ENCODE measurements at regions not wholly inside any gene's neighbourhood (a gene's known extent, or its start where the extent isn't known, plus 50 kb on each side); places are given as distances from the start of the nearest gene placed in this dataset.

DNA sequence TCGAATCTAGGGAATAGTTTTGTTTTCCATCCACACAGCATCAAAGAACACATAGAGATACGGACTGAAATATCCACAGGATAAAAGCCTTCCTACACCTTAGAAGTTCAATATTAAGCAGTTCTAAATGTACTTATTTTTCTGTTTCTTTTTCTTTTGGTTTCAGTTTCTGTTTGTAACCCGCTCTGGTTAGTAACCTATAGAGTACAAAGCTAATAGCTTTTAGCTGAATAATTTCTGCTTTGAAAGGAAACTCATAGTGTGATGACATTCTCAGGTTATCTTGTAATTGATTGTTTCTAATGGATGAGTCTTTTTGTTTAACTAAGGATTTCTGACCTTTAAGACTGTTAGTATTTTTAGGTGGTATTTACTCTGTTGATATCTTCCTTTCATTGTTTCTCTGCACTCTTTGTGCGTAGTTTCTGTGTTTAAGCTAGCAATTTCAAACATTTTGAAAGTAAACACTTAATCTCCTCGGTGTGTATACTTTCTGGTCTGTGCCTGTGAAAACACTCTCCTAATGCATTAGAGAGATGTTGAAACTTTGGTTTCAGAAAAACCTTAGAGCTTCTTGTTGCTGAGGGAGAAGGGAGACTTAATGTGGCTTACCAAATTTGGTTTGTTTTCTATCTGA, 385.5 kb downstream of the HDGFL1 start:
- H3K9ac ChIP-seq (ENCODE audit: low read depth in 1 of 2, low read length in 2 of 2): peak overlapping the region in 1 of 2 donors; percentile 69
- no peaks in the 10 kb centered on the region for H3K9me3 ChIP-seq (ENCODE audit: control insufficient read depth in 4 of 4, low read length in 3 of 4)
- peak overlapping the region in 2 of 3 donors; percentile 37 to 52 for H3K4me3 ChIP-seq (ENCODE audit: low read depth in 1 of 3, low read length in 3 of 3)
- TF ChIP-seq HNF4G (IDR thresholded peaks at IDR 0.05): no peak
- TF ChIP-seq TAF1 (conservative IDR thresholded peaks at IDR 0.05): no peak
- no peak for TF ChIP-seq FOXA1 (IDR thresholded peaks at IDR 0.05)
- no peak for TF ChIP-seq NR2F2 (IDR thresholded peaks at IDR 0.05)
- TF ChIP-seq HNF4A (conservative IDR thresholded peaks at IDR 0.05): no peak
- no peak for TF ChIP-seq YY1 (IDR thresholded peaks at IDR 0.05)
- TF ChIP-seq ATF3 (IDR thresholded peaks at IDR 0.05): no peak
- TF ChIP-seq SP1 (IDR thresholded peaks at IDR 0.05): no peak
- TF ChIP-seq RXRA (IDR thresholded peaks at IDR 0.05): no peak
- TF ChIP-seq, protein P1, sequence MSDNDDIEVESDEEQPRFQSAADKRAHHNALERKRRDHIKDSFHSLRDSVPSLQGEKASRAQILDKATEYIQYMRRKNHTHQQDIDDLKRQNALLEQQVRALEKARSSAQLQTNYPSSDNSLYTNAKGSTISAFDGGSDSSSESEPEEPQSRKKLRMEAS (IDR thresholded peaks at IDR 0.05): no peak
- TF ChIP-seq, protein P2, sequence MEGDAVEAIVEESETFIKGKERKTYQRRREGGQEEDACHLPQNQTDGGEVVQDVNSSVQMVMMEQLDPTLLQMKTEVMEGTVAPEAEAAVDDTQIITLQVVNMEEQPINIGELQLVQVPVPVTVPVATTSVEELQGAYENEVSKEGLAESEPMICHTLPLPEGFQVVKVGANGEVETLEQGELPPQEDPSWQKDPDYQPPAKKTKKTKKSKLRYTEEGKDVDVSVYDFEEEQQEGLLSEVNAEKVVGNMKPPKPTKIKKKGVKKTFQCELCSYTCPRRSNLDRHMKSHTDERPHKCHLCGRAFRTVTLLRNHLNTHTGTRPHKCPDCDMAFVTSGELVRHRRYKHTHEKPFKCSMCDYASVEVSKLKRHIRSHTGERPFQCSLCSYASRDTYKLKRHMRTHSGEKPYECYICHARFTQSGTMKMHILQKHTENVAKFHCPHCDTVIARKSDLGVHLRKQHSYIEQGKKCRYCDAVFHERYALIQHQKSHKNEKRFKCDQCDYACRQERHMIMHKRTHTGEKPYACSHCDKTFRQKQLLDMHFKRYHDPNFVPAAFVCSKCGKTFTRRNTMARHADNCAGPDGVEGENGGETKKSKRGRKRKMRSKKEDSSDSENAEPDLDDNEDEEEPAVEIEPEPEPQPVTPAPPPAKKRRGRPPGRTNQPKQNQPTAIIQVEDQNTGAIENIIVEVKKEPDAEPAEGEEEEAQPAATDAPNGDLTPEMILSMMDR (IDR thresholded peaks at IDR 0.05; ENCODE audit: low read depth, low read length, missing input control): no peak
- no peak for TF ChIP-seq REST (IDR thresholded peaks at IDR 0.05)
- TF ChIP-seq FOXA2 (IDR thresholded peaks at IDR 0.05): no peak
- H3K4me1 ChIP-seq (ENCODE audit: control insufficient read depth in 4 of 4, insufficient read depth in 4 of 4, low read length in 3 of 4): peaks cover 0 to 5% (median 1%) of the 10 kb centered on the region in 4 donors
- no peak for DNase-seq (ENCODE audit: low spot score)
- 16% methylated on average over 5 of the region's 5 CpGs for WGBS
- H3K36me3 ChIP-seq (ENCODE audit: control insufficient read depth in 4 of 4, insufficient read depth in 3 of 4, low read depth in 1 of 4, low read length in 3 of 4): no peaks in the 10 kb centered on the region
- H3K27ac ChIP-seq (ENCODE audit: low read depth in 1 of 2, low read length in 2 of 2): no peak overlapping the region
- H3K27me3 ChIP-seq (ENCODE audit: control insufficient read depth in 4 of 4, insufficient read depth in 4 of 4, low read length in 3 of 4): no peaks in the 10 kb centered on the region

- Histone ChIP-seq H3K27ac (ENCODE audit: low read depth in 1 of 2, low read length in 2 of 2) (no peak overlapping the region), H3K4me3 (ENCODE audit: low read depth in 1 of 3, low read length in 3 of 3) (no peak overlapping the region), H3K27me3 (ENCODE audit: control insufficient read depth in 4 of 4, insufficient read depth in 4 of 4, low read length in 3 of 4) (peaks cover 0 to 1% (median 0%) of the 10 kb centered on the region in 4 donors), H3K4me1 (ENCODE audit: control insufficient read depth in 4 of 4, insufficient read depth in 4 of 4, low read length in 3 of 4) (peaks cover 0 to 5% (median 1%) of the 10 kb centered on the region in 4 donors), H3K9me3 (ENCODE audit: control insufficient read depth in 4 of 4, low read length in 3 of 4) (no peaks in the 10 kb centered on the region), H3K9ac (ENCODE audit: low read depth in 1 of 2, low read length in 2 of 2) (no peak overlapping the region), H3K36me3 (ENCODE audit: control insufficient read depth in 4 of 4, insufficient read depth in 3 of 4, low read depth in 1 of 4, low read length in 3 of 4) (no peaks in the 10 kb centered on the region)
- DNase-seq (ENCODE audit: low spot score): no peak
- TF ChIP-seq, protein P1 (IDR thresholded peaks at IDR 0.05): no peak
- TF ChIP-seq FOXA1 (IDR thresholded peaks at IDR 0.05) (no peak), GABPA (IDR thresholded peaks at IDR 0.05 in 1 of 2, conservative IDR thresholded peaks at IDR 0.05 in 1 of 2) (no peak), RXRA (IDR thresholded peaks at IDR 0.05) (no peak), TAF1 (conservative IDR thresholded peaks at IDR 0.05) (no peak), SP1 (IDR thresholded peaks at IDR 0.05) (no peak), HNF4G (IDR thresholded peaks at IDR 0.05) (no peak), FOXA2 (IDR thresholded peaks at IDR 0.05) (no peak), ATF3 (IDR thresholded peaks at IDR 0.05) (no peak), YY1 (IDR thresholded peaks at IDR 0.05) (no peak), EGR1 (IDR thresholded peaks at IDR 0.05; ENCODE audit: low read depth in 2 of 2) (no peak), RAD21 (IDR thresholded peaks at IDR 0.05) (no peak), NR2F2 (IDR thresholded peaks at IDR 0.05) (no peak), REST (IDR thresholded peaks at IDR 0.05) (no peak), JUND (IDR thresholded peaks at IDR 0.05) (no peak)
- TF ChIP-seq, protein P2 (IDR thresholded peaks at IDR 0.05; ENCODE audit: low read depth, low read length, missing input control): no peak
- 44% methylated on average over 6 of the region's 6 CpGs for WGBS
Observed at GRCh38 chr6:22956029-22956681, 386.8 kb downstream of the HDGFL1 start.
